GM12878 (cell line): ENCODE measurements at regions not wholly inside any gene's neighbourhood (a gene's known extent, or its start where the extent isn't known, plus 50 kb on each side); places are given as distances from the start of the nearest gene placed in this dataset.

Experiments
- ATAC-seq: fragments of 200-7000 bp; cut with Tn5 transposase; 3 replicates; pipeline ENCODE4 v1.9.1; 2020; ENCODE audit warnings: mild to moderate bottlenecking, moderate library complexity
- BruUV-seq: library from RNA; stranded (reverse); fragments of 400-500 nt; replicated peaks from 2 replicates; lab custom pipeline; 2021; lab: Mats Ljungman, UMichigan
- CTCF ChIA-PET: fragments of 300-600 bp; sonication (Branson Sonifier 250); formaldehyde crosslinking; extraction: SDS; loops from one replicate; lab custom pipeline; 2021; ENCODE audit warnings: inconsistent platforms; lab: Yijun Ruan, JAX
- POLR2A ChIA-PET: fragments of 350-600 bp; formaldehyde crosslinking; extraction: SDS; loops from one replicate; lab custom pipeline; 2021; ENCODE audit warnings: inconsistent platforms; lab: Charles Lee
- RAD21 ChIA-PET: fragments of 300-600 bp; sonication (Branson Sonifier 250); formaldehyde crosslinking; loops from one replicate; lab custom pipeline; 2023; ENCODE audit warnings: antibody characterized with exemption; ENCODE audit not compliant: unreplicated experiment; lab: Charles Lee
- SMC1A ChIA-PET: fragments of 300-600 bp; sonication (Branson Sonifier 250); formaldehyde crosslinking; loops from one replicate; lab custom pipeline; 2023; ENCODE audit not compliant: unreplicated experiment, uncharacterized antibody; lab: Charles Lee
- DNase-seq: peaks from one replicate; pipeline ENCODE4 v3.0.0-alpha.2; 2011; ENCODE audit warnings: low read depth, low spot score
- FAIRE-seq: peaks from 3 replicates; lab custom pipeline; 2011; peaks lifted over from hg19 to GRCh38; lab: Jason Lieb, UNC
- H2AFZ ChIP-seq: 2 replicates; pipeline ENCODE4 v1.6.0; 2011; ENCODE audit warnings: low read depth, low read length, control low read depth; ENCODE audit not compliant: control insufficient read depth
- H3K27ac ChIP-seq: 2 replicates; pipeline ENCODE4 v1.5.1; 2011; ENCODE audit warnings: control low read depth; ENCODE audit not compliant: control insufficient read depth, insufficient read depth
- H3K27me3 ChIP-seq, 2 experiments: replicated peaks in 1 of 2; 2 replicates each; pipeline versions ENCODE4 v1.6.0 to v1.6.1; 2011; ENCODE audit warnings: low read length in 1 of 2; ENCODE audit not compliant: control insufficient read depth in 2 of 2, insufficient read depth in 2 of 2
- H3K36me3 ChIP-seq, 2 experiments: 2 replicates each; pipeline ENCODE4 v1.5.1; 2011; ENCODE audit warnings: low read length in 1 of 2; ENCODE audit not compliant: control insufficient read depth in 2 of 2, insufficient read depth in 2 of 2
- H3K4me1 ChIP-seq: 2 replicates; pipeline ENCODE4 v1.6.1; 2011; ENCODE audit warnings: mild to moderate bottlenecking, low read length, moderate library complexity, mixed read lengths; ENCODE audit not compliant: control insufficient read depth, insufficient read depth
- H3K4me2 ChIP-seq: 2 replicates; pipeline ENCODE4 v1.6.0; 2011; ENCODE audit warnings: control low read depth; ENCODE audit not compliant: control insufficient read depth, insufficient read depth
- H3K4me3 ChIP-seq: fragments of 200-600 bp; sonication (generic); 2 replicates; pipeline ENCODE4 v1.5.1; 2016
- H3K79me2 ChIP-seq: 2 replicates; pipeline ENCODE4 v1.6.0; 2011; ENCODE audit warnings: low read length; ENCODE audit not compliant: control insufficient read depth, insufficient read depth
- H3K9ac ChIP-seq: 2 replicates; pipeline ENCODE4 v1.8.0; 2011; ENCODE audit warnings: low read length, control low read depth, mixed read lengths; ENCODE audit not compliant: control insufficient read depth, insufficient read depth
- H3K9me3 ChIP-seq: replicated peaks from 3 replicates; pipeline ENCODE4 v1.5.1; 2011; ENCODE audit warnings: mild to moderate bottlenecking, low read length; ENCODE audit not compliant: control insufficient read depth, insufficient read depth
- H4K20me1 ChIP-seq: 2 replicates; pipeline ENCODE4 v1.6.0; 2011; ENCODE audit not compliant: control insufficient read depth, insufficient read depth
- ATF2 ChIP-seq: IDR thresholded peaks from 2 replicates; pipeline ENCODE4 v1.6.1; 2012; ENCODE audit warnings: low read length, inconsistent platforms
- BCL11A ChIP-seq: IDR thresholded peaks from 2 replicates; pipeline ENCODE4 v1.6.1; 2011; ENCODE audit warnings: low read depth, low read length
- CREB1 ChIP-seq: IDR thresholded peaks from 2 replicates; pipeline ENCODE4 v1.6.1; 2012; ENCODE audit warnings: low read depth, mild to moderate bottlenecking, inconsistent platforms
- CREM ChIP-seq: IDR thresholded peaks from 2 replicates; pipeline ENCODE4 v1.6.1; 2014; ENCODE audit warnings: antibody characterized with exemption, low read depth
- E4F1 ChIP-seq: fragments of 450-650 bp; IDR thresholded peaks from 2 replicates; pipeline ENCODE4 v1.6.1; 2018; ENCODE audit warnings: borderline replicate concordance, mild to moderate bottlenecking; ENCODE audit not compliant: partially characterized antibody
- EP300 ChIP-seq, 2 experiments: fragments of 150-350 bp in 1 of 2; IDR thresholded peaks; 2 replicates each; pipeline ENCODE4 v1.6.1; 2011 to 2012; ENCODE audit warnings: low read depth in 2 of 2, low read length in 2 of 2, borderline replicate concordance in 1 of 2, improper control_type of control experiment in 1 of 2, inconsistent platforms in 1 of 2; ENCODE audit not compliant: control insufficient read depth in 1 of 2
- ETV6 ChIP-seq, 2 experiments: fragments of 450-650 bp in 1 of 2; IDR thresholded peaks in 1 of 2; conservative IDR thresholded peaks in 1 of 2; 2 replicates each; pipeline ENCODE4 v1.6.1; 2014; ENCODE audit warnings: antibody characterized with exemption in 1 of 2, borderline replicate concordance in 1 of 2, low read depth in 1 of 2, mild to moderate bottlenecking in 1 of 2, moderate library complexity in 1 of 2
- FOXM1 ChIP-seq: IDR thresholded peaks from 2 replicates; pipeline ENCODE4 v1.6.1; 2012; ENCODE audit warnings: low read depth, mild to moderate bottlenecking, inconsistent platforms, low read length, moderate library complexity
- HDAC2 ChIP-seq: fragments of 200-600 bp; sonication (generic); IDR thresholded peaks from 2 replicates; pipeline ENCODE4 v1.6.1; 2017
- IKZF1 ChIP-seq: fragments of 450-650 bp; conservative IDR thresholded peaks from 2 replicates; pipeline ENCODE4 v1.6.1; 2017; ENCODE audit warnings: antibody characterized with exemption, mild to moderate bottlenecking
- IRF4 ChIP-seq: IDR thresholded peaks from 2 replicates; pipeline ENCODE4 v1.6.1; 2011; ENCODE audit warnings: low read depth, low read length
- JUNB ChIP-seq: IDR thresholded peaks from 2 replicates; pipeline ENCODE4 v1.6.1; 2016; ENCODE audit warnings: antibody characterized with exemption, mild to moderate bottlenecking
- JUND ChIP-seq: IDR thresholded peaks from 2 replicates; pipeline ENCODE4 v1.6.1; 2012; ENCODE audit warnings: low read depth, mild to moderate bottlenecking, low read length, improper control_type of control experiment, moderate library complexity
- KLF5 ChIP-seq: fragments of 450-650 bp; IDR thresholded peaks from 2 replicates; pipeline ENCODE4 v1.6.1; 2014; ENCODE audit warnings: mild to moderate bottlenecking; ENCODE audit not compliant: partially characterized antibody
- NFIC ChIP-seq: IDR thresholded peaks from 2 replicates; pipeline ENCODE4 v1.6.1; 2012; ENCODE audit warnings: low read depth, mild to moderate bottlenecking, inconsistent platforms, low read length, moderate library complexity
- RUNX3 ChIP-seq: IDR thresholded peaks from 2 replicates; pipeline ENCODE4 v1.6.1; 2012; ENCODE audit warnings: low read length, inconsistent platforms
- TAF1 ChIP-seq: IDR thresholded peaks from 2 replicates; pipeline ENCODE4 v1.6.1; 2011; ENCODE audit warnings: mild to moderate bottlenecking, low read depth, low read length, borderline replicate concordance
- TCF7 ChIP-seq: IDR thresholded peaks from 2 replicates; pipeline ENCODE4 v1.6.1; 2014; ENCODE audit warnings: antibody characterized with exemption, borderline replicate concordance
- USF1 ChIP-seq: IDR thresholded peaks from 2 replicates; pipeline ENCODE4 v1.6.1; 2011; ENCODE audit warnings: borderline replicate concordance, low read depth, mild to moderate bottlenecking, moderate library complexity, mixed read lengths, low read length; ENCODE audit not compliant: insufficient read depth; ENCODE audit errors: extremely low read length
- WGBS: methylation state at CpG from one replicate; pipeline ENCODE4 v1.1.6; 2016; ENCODE audit warnings: low lambda C conversion rate; ENCODE audit not compliant: insufficient replicate concordance, insufficient coverage; ENCODE audit errors: missing lambda C conversion rate; 5-methylcytosine and 5-hydroxymethylcytosine counted together
- in situ Hi-C: fragments of 300-500 bp; cut with MboI; formaldehyde crosslinking; loops from 9 replicates; pipeline ENCODE4 v1.14.3; 2018; ENCODE audit warnings: mixed read lengths
- intact Hi-C: fragments of 100-400 bp; cut with micrococcal nuclease; formaldehyde crosslinking; loops from one replicate; pipeline ENCODE4 v1.14.2; 2022; ENCODE audit not compliant: unreplicated experiment

- ChIA-PET RAD21 (no interaction called here), CTCF (no interaction called here), SMC1A (no interaction called here), POLR2A (no interaction called here)
- FAIRE-seq (no peak), DNase-seq (no peak), ATAC-seq (peak; percentile 74)
- no peaks in the 10 kb centered on the region for H3K36me3 ChIP-seq
- no peak overlapping the region for H3K27ac ChIP-seq
- 1% methylated on average over 5 of the region's 5 CpGs for WGBS
- H3K4me1 ChIP-seq, result no peaks in the 10 kb centered on the region
- no peak overlapping the region for H2AFZ ChIP-seq
- no TSS peak for BruUV-seq
- no peak overlapping the region for H3K4me3 ChIP-seq
- H3K79me2 ChIP-seq, result no peaks in the 10 kb centered on the region
- peaks cover 0 to 2% of the 10 kb centered on the region in 2 experiments; a peak in 1 of 4 replicates for H3K27me3 ChIP-seq
- H3K4me2 ChIP-seq, result no peak overlapping the region
- H3K9me3 ChIP-seq, result no peaks in the 10 kb centered on the region; the same call in 2 of the 3 replicates
- in situ Hi-C loops, result no loop called here
- H4K20me1 ChIP-seq, result no peaks in the 10 kb centered on the region
- H3K9ac ChIP-seq, result no peak overlapping the region
- intact Hi-C loops, result no loop called here
- no peak for TF ChIP-seq TAF1
- TF ChIP-seq CREM, result peak; percentile 86
- TF ChIP-seq EP300 (IDR thresholded peaks at IDR 0.05; ENCODE audit: borderline replicate concordance in 1 of 2, control insufficient read depth in 1 of 2, low read depth in 2 of 2, low read length in 2 of 2), result peak; percentile 27 to 34; a peak in 1 of 4 replicates
- peak; percentile 79 for TF ChIP-seq CREB1
- no peak for TF ChIP-seq E4F1
- TF ChIP-seq IKZF1, result no peak
- TF ChIP-seq HDAC2, result no peak
- TF ChIP-seq TCF7, result peak; percentile 78
- 0 out of 4 replicates have a peak, but pooled peaks of 1 of the 2 experiments have one; percentile 9 for TF ChIP-seq ETV6 (conservative IDR thresholded peaks at IDR 0.05 in 1 of 2, IDR thresholded peaks at IDR 0.05 in 1 of 2; ENCODE audit: borderline replicate concordance in 1 of 2, low read depth in 1 of 2)
- TF ChIP-seq NFIC, result peak; percentile 78
- no peak for TF ChIP-seq JUND
- 0 out of 2 replicates have a peak, but pooled peaks have one; percentile 40 for TF ChIP-seq BCL11A
- TF ChIP-seq USF1, result no peak
- TF ChIP-seq JUNB, result peak; percentile 59
- no peak for TF ChIP-seq KLF5
- TF ChIP-seq RUNX3, result peak; percentile 45; the same call in 1 of the 2 replicates
- peak; percentile 55; the same call in 1 of the 2 replicates for TF ChIP-seq IRF4
- TF ChIP-seq ATF2, result 0 out of 2 replicates have a peak, but pooled peaks have one; percentile 58
- TF ChIP-seq FOXM1, result no peak; the same call in 1 of the 2 replicates
Observed at GRCh38 chr5:54717870-54718269, 200.3 kb downstream of the SNX18 start.
